T-helper 1 cell (primary cell): ENCODE measurements at regions not wholly inside any gene's neighbourhood (a gene's known extent, or its start where the extent isn't known, plus 50 kb on each side); places are given as distances from the start of the nearest gene placed in this dataset.

ENCODE experiments used
- DNase-seq, 5 donors: peaks; one replicate each; pipeline ENCODE4 v3.0.0-alpha.2; 2012 to 2020

- no peak for DNase-seq
These were observed 610.5 kb upstream of the ITGA1 start for GRCh38 chr5:52177193-52177592.

- no peak for DNase-seq
These were observed 606.3 kb upstream of the ITGA1 start for GRCh38 chr5:52181403-52181802.

- DNase-seq, result no peak
These were observed 597.0 kb upstream of the ITGA1 start for GRCh38 chr5:52190737-52191136.

- no peak for DNase-seq
These were observed 587.9 kb upstream of the ITGA1 start for GRCh38 chr5:52199833-52200232.

- no peak for DNase-seq
These were observed 585.5 kb upstream of the ITGA1 start for GRCh38 chr5:52202256-52202655.

GRCh38 chr5:52204310-52204709 lies 583.4 kb upstream of the ITGA1 start:
- no peak for DNase-seq
